Prostate gland (tissue), 2 donors: ENCODE measurements at regions not wholly inside any gene's neighbourhood (a gene's known extent, or its start where the extent isn't known, plus 50 kb on each side); places are given as distances from the start of the nearest gene placed in this dataset.

Source experiments
- DNase-seq: peaks from one replicate; pipeline ENCODE4 v3.0.0-alpha.2; 2019; ENCODE audit warnings: low spot score
- H3K27ac ChIP-seq, 2 donors: fragments of 200-600 bp; sonication (generic); 2 replicates each; pipeline ENCODE4 v1.5.1; 2017 to 2019
- H3K27me3 ChIP-seq: fragments of 200-600 bp; sonication (generic); replicated peaks from 2 replicates; pipeline ENCODE4 v1.5.1; 2019; ENCODE audit not compliant: insufficient read depth
- H3K36me3 ChIP-seq, 2 donors: fragments of 200-600 bp; sonication (generic); 1 replicate in 1 of 2; 2 replicates in 1 of 2; pipeline versions ENCODE4 v1.5.1 to v1.8.1; 2017 to 2019
- H3K4me1 ChIP-seq: fragments of 200-600 bp; sonication (generic); replicated peaks from 2 replicates; pipeline ENCODE4 v1.5.1; 2019
- H3K4me3 ChIP-seq, 2 donors: fragments of 200-600 bp; sonication (generic); 2 replicates each; pipeline ENCODE4 v1.5.1; 2017 to 2019
- H3K9me3 ChIP-seq: fragments of 200-600 bp; sonication (generic); 2 replicates; pipeline ENCODE4 v1.5.1; 2017
- CTCF ChIP-seq, 4 experiments: fragments of 200-600 bp in 2 of 4; fragments of 450-650 bp in 2 of 4; sonication (generic) in 2 of 4; IDR thresholded peaks; 1 replicate in 3 of 4; 2 replicates in 1 of 4; pipeline ENCODE4 v1.5.1; 2016 to 2019; ENCODE audit warnings: antibody characterized with exemption in 4 of 4, mild to moderate bottlenecking in 2 of 4, moderate library complexity in 2 of 4
- POLR2A ChIP-seq: fragments of 450-650 bp; IDR thresholded peaks from one replicate; pipeline ENCODE4 v1.6.1; 2016; ENCODE audit warnings: antibody characterized with exemption, mild to moderate bottlenecking
- POLR2AphosphoS5 ChIP-seq: sonication (generic); formaldehyde crosslinking; IDR thresholded peaks from one replicate; pipeline ENCODE4 v1.6.1; 2017; ENCODE audit warnings: antibody characterized with exemption
- WGBS: methylation state at CpG from one replicate; pipeline ENCODE4 v1.1.5; 2018; 5-methylcytosine and 5-hydroxymethylcytosine counted together
- intact Hi-C: fragments of 100-400 bp; cut with DNase I; formaldehyde crosslinking; loops from one replicate; pipeline ENCODE4 v1.14.2; 2022

GRCh38 chr14:37721976-37722659, 126.7 kb downstream of the TTC6 start:
- intact Hi-C loops: no loop called here
- 65% methylated on average over 2 of the region's 2 CpGs for WGBS
- DNase-seq: no peak

GRCh38 chr14:37723515-37723914, 128.1 kb downstream of the TTC6 start:
- TF ChIP-seq CTCF (IDR thresholded peaks at IDR 0.05) (no peak), POLR2A (no peak), POLR2AphosphoS5 (no peak)
- Histone ChIP-seq H3K36me3 (no peaks in the 10 kb centered on the region), H3K27ac (no peak overlapping the region), H3K9me3 (no peaks in the 10 kb centered on the region), H3K4me1 (no peaks in the 10 kb centered on the region), H3K27me3 (no peaks in the 10 kb centered on the region), H3K4me3 (no peak overlapping the region)
- 62% methylated on average over 4 of the region's 4 CpGs for WGBS
- DNase-seq: no peak
- intact Hi-C loops: no loop called here

More at GRCh38 chr14:37721976-37722659, 126.7 kb downstream of the TTC6 start:
- no peak overlapping the region for H3K27ac ChIP-seq
- no peaks in the 10 kb centered on the region for H3K36me3 ChIP-seq
- H3K27me3 ChIP-seq: no peaks in the 10 kb centered on the region
- H3K4me3 ChIP-seq: no peak overlapping the region
- TF ChIP-seq CTCF (IDR thresholded peaks at IDR 0.05) (no peak), POLR2A (no peak), POLR2AphosphoS5 (no peak)
- no peaks in the 10 kb centered on the region for H3K9me3 ChIP-seq
- no peaks in the 10 kb centered on the region for H3K4me1 ChIP-seq

- DNase-seq: no peak
Measured at GRCh38 chr14:37726708-37727107, 131.3 kb downstream of the TTC6 start.

GRCh38 chr14:37729218-37729617, 133.8 kb downstream of the TTC6 start:
- TF ChIP-seq CTCF (IDR thresholded peaks at IDR 0.05) (no peak), POLR2A (no peak), POLR2AphosphoS5 (no peak)
- Histone ChIP-seq H3K9me3 (no peaks in the 10 kb centered on the region), H3K4me1 (no peaks in the 10 kb centered on the region), H3K4me3 (no peak overlapping the region), H3K27ac (no peak overlapping the region), H3K27me3 (no peaks in the 10 kb centered on the region), H3K36me3 (no peaks in the 10 kb centered on the region)
- intact Hi-C loops: no loop called here
- WGBS: 84% methylated on average over 2 of the region's 2 CpGs
- no peak for DNase-seq

More at GRCh38 chr14:37726708-37727107, 131.3 kb downstream of the TTC6 start:
- no peak overlapping the region for H3K27ac ChIP-seq
- H3K27me3 ChIP-seq: no peaks in the 10 kb centered on the region
- H3K4me1 ChIP-seq: no peaks in the 10 kb centered on the region
- intact Hi-C loops: no loop called here
- H3K4me3 ChIP-seq: no peak overlapping the region
- H3K36me3 ChIP-seq: no peaks in the 10 kb centered on the region
- H3K9me3 ChIP-seq: no peaks in the 10 kb centered on the region
- TF ChIP-seq POLR2AphosphoS5: no peak
- no peak for TF ChIP-seq POLR2A
- TF ChIP-seq CTCF (IDR thresholded peaks at IDR 0.05): no peak

- intact Hi-C loops: no loop called here
- H3K4me1 ChIP-seq: no peaks in the 10 kb centered on the region
- no peak overlapping the region for H3K4me3 ChIP-seq
- 70% methylated on average over 4 of the region's 4 CpGs for WGBS
- no peaks in the 10 kb centered on the region for H3K36me3 ChIP-seq
- no peak overlapping the region for H3K27ac ChIP-seq
- H3K9me3 ChIP-seq: no peaks in the 10 kb centered on the region
- DNase-seq: no peak
- no peaks in the 10 kb centered on the region for H3K27me3 ChIP-seq
- TF ChIP-seq POLR2A (no peak), POLR2AphosphoS5 (no peak), CTCF (IDR thresholded peaks at IDR 0.05) (no peak)
Measured at GRCh38 chr14:37731094-37731493, 135.7 kb downstream of the TTC6 start.
